AG08396 (cell line): ENCODE measurements at regions not wholly inside any gene's neighbourhood (a gene's known extent, or its start where the extent isn't known, plus 50 kb on each side); places are given as distances from the start of the nearest gene placed in this dataset.

Experiments
- DNase-seq: peaks from one replicate; pipeline ENCODE4 v3.0.0; 2012; ENCODE audit warnings: low spot score, mixed read lengths

DNA sequence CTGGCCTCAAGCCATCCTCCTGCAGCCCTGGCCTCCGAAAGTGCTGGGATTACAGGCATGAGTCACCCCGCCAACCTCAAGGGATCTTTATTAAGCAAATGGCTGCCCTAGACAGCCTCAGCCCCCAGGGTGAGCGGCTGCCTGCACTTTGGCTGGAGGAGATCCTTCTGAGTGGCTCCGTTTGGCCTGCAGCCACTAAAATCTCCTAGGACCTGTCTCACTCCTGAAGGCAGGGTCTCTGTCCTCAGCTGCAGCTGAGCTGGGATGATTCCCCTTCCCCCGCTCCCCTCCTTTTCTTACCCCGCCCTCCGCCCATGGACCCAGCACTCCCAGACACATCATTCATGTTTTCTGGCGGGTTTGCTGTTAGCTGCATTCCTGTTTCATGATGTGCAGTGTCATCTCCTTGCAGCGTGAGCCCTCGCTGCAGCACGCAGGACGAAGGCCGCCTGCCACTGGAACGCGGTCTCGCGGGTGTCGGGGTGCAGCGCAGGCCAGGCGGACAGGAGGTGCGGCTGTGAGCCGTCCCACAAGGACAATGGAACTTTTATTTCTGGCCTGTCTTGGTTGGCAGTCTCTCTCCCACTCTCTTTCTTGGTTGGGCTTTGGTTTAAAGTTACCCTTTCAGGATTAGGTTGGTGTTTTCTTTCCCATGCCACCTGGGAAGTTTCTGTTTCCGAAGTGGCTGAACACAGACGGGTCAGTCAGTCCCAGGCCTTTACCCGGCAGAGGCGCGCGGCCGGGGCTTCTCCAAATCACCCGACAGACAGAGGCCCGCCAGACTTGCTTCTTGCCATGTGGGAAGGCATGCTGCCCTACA is 137.1 kb downstream of the FOXD1 start:
- DNase-seq: peak; percentile 61

GRCh38 chr5:73307645-73308355 is 134.8 kb downstream of the TMEM174 start:
- DNase-seq: no peak

- no peak for DNase-seq
Observed at GRCh38 chr5:73306741-73307275, 133.8 kb downstream of the TMEM174 start.

DNA sequence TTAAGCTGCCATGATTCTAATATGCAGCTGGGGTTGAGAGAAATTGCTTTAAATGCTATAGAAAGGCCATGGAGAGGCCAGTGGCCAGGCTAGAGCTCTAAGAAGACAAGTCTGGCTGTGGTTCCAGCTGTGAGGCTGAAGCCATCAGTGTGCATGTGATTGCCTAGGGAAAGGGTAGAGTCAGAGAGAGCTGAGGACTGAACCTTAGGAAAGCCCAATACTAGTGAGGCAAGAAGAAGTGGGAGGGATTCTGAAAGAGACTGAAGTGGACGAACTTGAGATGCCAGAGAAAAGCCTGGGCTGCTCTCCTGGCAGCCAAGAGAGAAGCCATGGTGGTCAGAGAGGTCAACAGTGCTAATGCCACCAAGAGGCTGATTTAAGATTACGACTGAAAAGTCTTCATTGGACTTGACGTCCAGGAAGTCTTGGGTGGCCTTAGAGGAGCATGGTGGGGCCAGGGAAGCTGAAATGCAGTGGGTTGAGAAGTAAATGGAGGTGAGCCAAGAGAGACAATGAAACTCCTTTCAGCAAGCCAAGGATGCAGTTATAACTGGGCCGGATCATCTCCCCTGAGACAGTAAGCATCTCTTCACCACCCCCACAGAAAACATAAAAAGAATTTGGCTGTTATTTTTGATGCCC is 133.2 kb downstream of the TMEM174 start:
- DNase-seq: no peak

DNA sequence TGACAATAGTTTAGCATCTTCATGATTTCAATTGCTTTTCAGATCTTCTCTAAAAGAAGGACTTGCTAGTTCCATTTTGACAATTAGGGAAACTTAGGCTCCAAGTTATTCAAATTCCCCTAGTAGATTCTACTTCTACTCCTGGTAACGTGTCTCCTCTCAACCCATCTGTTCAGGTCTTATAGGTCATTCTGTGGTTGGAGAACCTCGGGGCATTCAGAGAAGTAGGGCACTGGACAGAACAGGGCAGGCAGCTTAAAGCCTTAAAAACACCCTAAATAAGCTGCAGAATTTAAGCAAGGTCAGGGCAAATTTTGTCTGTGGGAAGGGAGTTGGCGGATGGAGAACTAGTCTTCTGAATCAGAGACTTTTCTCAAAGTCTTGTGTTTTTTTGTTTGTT is 132.4 kb downstream of the TMEM174 start:
- DNase-seq: no peak

DNA sequence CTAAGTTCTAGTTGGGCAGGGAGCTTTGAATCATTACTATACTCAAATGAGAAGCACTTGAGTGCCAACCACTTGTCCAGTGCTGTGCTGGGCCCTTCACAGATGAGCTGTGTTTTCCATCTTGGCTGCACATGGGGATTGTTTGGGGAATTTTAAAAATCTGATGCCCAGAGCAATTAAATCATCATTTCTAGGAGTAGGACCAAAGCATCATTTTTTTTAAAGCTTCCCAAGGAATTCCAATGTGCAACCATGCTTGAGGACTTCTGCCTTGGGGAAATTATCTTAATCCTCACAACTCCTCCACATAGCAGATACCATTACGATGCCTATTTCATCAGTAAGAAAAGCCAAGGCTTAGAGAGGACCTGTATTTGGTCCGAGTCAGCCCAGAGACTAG is 131.4 kb downstream of the TMEM174 start:
- DNase-seq: no peak

DNA sequence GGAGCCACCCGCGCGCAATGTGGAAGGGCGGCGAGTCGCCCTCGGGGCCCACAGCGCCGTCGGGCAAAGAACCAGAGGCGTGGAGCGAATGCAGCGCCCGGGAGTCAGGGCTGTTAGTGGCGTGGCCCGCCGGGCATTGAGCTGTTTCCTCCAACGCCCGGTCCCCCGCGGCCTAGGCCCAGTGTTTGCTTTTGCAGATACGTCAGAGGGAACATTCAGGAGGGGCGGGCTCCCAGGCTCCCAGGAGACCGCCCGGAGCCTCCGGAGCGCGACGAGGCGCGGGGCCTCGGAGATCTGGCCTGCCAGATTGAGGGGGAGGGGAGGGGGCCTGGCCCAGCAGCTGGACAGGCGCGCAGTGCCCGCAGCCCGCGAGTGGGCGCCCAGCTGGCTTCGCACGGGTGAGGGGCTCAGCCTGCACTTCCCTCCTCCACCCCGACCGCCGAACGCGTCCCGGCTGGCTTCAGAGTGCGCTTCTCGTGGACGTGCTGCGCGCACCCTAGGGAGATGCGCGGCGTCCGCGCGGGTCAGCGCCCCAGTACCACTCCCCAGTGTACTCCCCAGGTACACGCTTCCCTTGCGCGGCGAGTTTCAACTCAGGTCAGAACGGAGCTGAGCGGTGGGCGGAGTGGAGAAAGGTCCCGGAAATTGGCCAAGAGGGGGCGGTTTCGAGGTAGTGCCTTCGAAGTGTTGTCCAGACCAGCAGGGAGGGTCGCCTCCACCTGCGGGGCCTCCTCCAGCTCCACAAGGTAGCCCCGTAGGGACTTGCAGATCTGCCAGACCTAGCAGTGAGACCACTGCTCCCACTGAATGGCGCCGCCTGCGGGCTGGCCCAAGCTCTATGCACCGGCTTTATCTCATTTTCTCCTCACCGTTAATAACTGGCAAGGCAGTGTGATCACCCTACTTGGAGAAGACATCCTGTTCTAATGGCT is 130.4 kb downstream of the TMEM174 start:
- no peak for DNase-seq

DNA sequence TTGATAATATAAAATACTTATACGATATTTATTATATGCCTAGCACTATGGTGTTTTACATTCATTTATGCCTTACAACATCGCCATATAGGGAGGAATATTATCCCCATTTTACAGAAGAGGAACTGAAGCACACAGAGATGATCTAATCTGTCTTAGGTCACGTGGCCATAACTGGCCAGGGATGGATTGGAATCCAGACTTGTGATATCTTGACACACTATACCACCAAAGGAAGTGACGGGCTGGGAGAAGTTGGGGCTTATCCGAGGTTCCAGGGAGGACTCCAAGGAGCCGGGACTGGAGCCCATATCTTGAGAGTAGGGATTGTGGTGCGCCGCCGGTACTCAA is 129.8 kb downstream of the TMEM174 start:
- no peak for DNase-seq

GRCh38 chr5:73301208-73301901 is 128.4 kb downstream of the TMEM174 start:
- no peak for DNase-seq

DNA sequence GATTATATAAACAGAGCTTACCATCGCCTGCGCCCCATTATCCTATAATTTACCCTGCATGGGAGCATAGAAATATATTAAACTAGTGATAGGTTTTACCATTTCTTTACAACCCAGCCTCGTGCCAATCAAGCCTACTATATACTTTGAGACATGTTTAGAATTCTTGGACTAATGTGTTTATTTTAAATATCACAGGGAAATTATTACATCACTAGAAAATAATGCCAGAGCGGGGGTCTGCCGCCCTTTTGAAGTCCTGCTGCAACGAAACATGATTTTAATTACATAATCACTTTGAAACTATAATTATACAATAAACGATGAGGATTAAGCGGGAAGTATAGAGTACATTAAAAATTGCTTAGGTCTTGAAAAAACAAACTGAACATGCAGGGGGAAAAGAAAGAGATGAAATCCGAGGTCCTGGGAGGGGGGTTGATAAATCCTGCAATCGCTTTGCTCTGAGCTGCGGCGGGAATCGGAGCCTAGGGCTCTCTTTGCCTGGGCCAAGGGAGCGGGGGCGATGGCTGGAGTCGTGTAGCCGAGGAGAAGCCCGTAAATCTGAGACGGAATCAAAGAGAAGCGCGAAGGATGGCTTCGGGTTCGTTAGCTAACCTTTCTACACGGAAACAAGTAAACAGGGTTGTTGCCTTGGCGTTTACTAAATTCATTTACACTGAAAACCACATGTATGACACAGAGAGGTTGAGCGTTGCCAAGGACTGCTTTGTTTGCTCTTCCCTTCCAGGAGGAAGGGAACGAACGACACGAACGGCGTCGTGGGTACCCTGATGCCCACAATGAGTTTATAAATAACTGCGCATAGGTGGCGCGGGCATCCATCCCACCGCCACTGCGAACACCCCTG is 127.6 kb downstream of the TMEM174 start:
- DNase-seq: no peak

- no peak for DNase-seq
Observed at GRCh38 chr5:73299665-73300336, 126.8 kb downstream of the TMEM174 start.

- DNase-seq: peak; percentile 75
Observed at GRCh38 chr5:73298772-73299630, 126.0 kb downstream of the TMEM174 start.

DNA sequence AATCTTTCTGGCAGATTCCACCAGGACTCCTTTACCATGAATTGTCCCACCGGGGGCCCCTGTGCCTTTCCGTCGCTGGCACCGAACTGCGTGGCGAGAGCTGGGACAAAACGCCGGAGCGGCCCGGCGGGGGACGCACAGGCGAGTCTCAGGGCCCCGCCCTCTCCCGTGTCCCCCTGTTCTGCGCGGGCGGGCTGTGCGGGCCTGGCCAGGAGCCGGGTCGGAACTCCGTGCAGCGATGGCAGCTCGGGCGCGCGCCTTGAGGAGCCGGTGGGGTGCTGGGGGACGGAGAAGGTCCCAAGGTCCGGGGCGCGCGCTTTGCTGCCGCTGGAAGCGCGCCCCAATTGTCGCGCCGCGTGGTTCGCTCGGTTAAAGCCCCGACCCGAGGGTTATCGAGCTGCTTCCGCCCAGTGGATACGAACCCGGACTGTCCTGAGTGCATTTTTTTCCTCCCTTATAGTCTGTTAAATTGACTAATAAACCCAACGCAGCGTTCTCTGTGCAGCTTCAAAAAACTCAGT is 125.3 kb downstream of the TMEM174 start:
- DNase-seq: no peak

- DNase-seq: no peak
Observed at GRCh38 chr5:73297430-73297829, 124.4 kb downstream of the TMEM174 start.

GRCh38 chr5:73296772-73297171 is 123.8 kb downstream of the TMEM174 start:
- peak; percentile 74 for DNase-seq

- DNase-seq: no peak
Observed at GRCh38 chr5:73295921-73296320, 122.9 kb downstream of the TMEM174 start.

DNA sequence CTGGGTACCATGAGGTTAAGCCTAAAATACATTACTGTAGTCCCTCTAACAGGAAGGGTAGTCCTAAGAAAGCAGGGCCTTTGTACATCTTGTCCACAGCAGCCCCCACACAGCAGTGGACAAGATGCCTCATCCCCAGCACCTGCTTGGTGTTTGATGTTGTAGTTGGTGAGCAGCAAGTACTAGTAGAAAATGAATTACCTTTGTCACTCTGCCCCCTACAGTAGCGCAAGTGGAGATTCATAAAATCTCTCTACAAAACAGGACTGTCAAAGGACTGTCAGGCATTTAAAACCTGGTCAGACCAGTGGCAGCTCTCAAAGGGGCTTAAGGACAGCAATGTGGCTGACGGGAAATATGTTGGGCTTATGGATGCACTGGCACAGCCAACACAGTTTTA is 122.5 kb downstream of the TMEM174 start:
- no peak for DNase-seq

DNA sequence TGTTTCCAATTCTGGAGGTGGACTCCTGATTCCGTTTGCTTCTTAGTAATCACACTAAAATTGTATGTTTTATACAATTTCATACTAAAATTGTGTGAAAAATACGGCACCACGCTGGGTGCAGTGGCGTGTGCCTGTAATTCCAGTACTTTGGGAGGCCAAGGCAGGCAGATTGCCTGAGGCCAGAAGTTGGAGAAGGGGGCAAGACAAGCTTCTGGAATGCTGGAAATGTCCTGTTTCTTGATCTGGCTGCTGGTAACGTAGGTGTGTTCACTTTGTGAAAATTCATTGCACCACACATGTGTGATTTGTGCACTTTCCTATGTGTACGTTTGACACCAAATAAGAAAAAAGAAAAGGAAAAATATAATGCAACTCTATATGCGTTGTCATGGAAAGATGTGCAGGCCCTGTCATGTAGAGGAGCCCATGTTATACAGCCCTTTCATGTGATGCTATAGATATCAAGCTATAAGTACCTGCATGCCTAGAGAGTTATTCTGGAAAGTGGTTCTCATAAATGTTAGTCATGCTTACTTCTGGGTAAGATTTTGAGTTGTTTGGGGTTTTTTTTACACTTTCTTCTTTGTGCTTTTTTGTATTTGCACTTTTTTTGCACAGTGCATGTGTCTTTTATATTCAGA is 119.9 kb downstream of the TMEM174 start:
- DNase-seq: no peak
